DOHH2 (cell line): ENCODE measurements at regions not wholly inside any gene's neighbourhood (a gene's known extent, or its start where the extent isn't known, plus 50 kb on each side); places are given as distances from the start of the nearest gene placed in this dataset.

Experiments used
- EZH2phosphoT487 ChIP-seq: fragments of 200-600 bp; sonication (generic); IDR thresholded peaks from 2 replicates; pipeline ENCODE4 v1.6.1; 2017; ENCODE audit warnings: borderline replicate concordance, mild to moderate bottlenecking, antibody characterized with exemption, low read length, moderate library complexity, mixed read lengths
- TF ChIP-seq, protein P1 (sequence below): fragments of 200-600 bp; sonication (generic); IDR thresholded peaks from one replicate; pipeline ENCODE4 v1.5.1; 2014; ENCODE audit warnings: antibody characterized with exemption, mild to moderate bottlenecking, low read depth, low read length; ENCODE audit not compliant: poor library complexity, severe bottlenecking

DNA sequence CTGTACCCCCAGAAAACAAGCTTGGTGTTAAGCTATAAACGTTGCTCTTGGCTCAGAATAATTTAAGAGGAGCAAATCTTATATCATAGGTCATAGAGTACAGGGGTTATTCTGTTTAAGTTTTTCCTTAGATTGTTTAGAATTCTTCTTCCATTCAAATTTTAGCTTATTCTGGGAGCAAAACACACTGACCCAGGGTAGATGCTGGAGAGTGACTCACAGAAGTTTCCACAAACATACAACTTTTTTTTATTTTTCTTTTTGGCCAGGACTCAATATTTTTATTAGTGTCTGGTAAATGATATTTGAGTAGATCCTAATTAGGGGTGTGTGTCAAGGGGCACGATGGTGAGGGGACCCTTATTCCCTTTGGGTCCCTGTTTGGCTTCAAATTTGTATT lies 71.5 kb upstream of the PSME4 start:
- TF ChIP-seq, protein P1, sequence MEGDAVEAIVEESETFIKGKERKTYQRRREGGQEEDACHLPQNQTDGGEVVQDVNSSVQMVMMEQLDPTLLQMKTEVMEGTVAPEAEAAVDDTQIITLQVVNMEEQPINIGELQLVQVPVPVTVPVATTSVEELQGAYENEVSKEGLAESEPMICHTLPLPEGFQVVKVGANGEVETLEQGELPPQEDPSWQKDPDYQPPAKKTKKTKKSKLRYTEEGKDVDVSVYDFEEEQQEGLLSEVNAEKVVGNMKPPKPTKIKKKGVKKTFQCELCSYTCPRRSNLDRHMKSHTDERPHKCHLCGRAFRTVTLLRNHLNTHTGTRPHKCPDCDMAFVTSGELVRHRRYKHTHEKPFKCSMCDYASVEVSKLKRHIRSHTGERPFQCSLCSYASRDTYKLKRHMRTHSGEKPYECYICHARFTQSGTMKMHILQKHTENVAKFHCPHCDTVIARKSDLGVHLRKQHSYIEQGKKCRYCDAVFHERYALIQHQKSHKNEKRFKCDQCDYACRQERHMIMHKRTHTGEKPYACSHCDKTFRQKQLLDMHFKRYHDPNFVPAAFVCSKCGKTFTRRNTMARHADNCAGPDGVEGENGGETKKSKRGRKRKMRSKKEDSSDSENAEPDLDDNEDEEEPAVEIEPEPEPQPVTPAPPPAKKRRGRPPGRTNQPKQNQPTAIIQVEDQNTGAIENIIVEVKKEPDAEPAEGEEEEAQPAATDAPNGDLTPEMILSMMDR: no peak
- no peak for TF ChIP-seq EZH2phosphoT487
